ENCODE measurements at regions not wholly inside any gene's neighbourhood (a gene's known extent, or its start where the extent isn't known, plus 50 kb on each side); places are given as distances from the start of the nearest gene placed in this dataset.

GRCh38 chr2:118290411-118291250 is 202.4 kb downstream of the INSIG2 start:
- in situ Hi-C loops (cut with HindIII; ENCODE audit: low pct_ligation_motif_present, low sequenced_read_pairs) = no loop called here
- no peaks in the 10 kb centered on the region for H3K27me3 ChIP-seq (replicated peaks)
- no peak overlapping the region for H3K4me3 ChIP-seq (ENCODE audit: low read depth, low read length)
- DNase-seq = no peak
- TF ChIP-seq CTCF (IDR thresholded peaks at IDR 0.05; ENCODE audit: low read depth, low read length, missing control alignments) = no peak
- no peak overlapping the region for H3K27ac ChIP-seq
- H3K36me3 ChIP-seq (replicated peaks) = no peaks in the 10 kb centered on the region

- no peak for DNase-seq
- no peaks in the 10 kb centered on the region for H3K27me3 ChIP-seq (replicated peaks)
Observed at GRCh38 chr2:118279005-118279404, 190.7 kb downstream of the INSIG2 start.

GRCh38 chr2:118278046-118278445 is 189.8 kb downstream of the INSIG2 start:
- in situ Hi-C loops (cut with HindIII; ENCODE audit: low pct_ligation_motif_present, low sequenced_read_pairs) = no loop called here
- H3K27me3 ChIP-seq (replicated peaks) = no peaks in the 10 kb centered on the region
- no peaks in the 10 kb centered on the region for H3K36me3 ChIP-seq (replicated peaks)
- H3K4me3 ChIP-seq (ENCODE audit: low read depth, low read length) = no peak overlapping the region
- H3K27ac ChIP-seq = no peak overlapping the region
- no peak for DNase-seq
- no peak for TF ChIP-seq CTCF (IDR thresholded peaks at IDR 0.05; ENCODE audit: low read depth, low read length, missing control alignments)

More at GRCh38 chr2:118279005-118279404, 190.7 kb downstream of the INSIG2 start:
- in situ Hi-C loops (cut with HindIII; ENCODE audit: low pct_ligation_motif_present, low sequenced_read_pairs) = no loop called here
- Histone ChIP-seq H3K36me3 (replicated peaks) (no peaks in the 10 kb centered on the region), H3K4me3 (ENCODE audit: low read depth, low read length) (no peak overlapping the region), H3K27ac (no peak overlapping the region)
- TF ChIP-seq CTCF (IDR thresholded peaks at IDR 0.05; ENCODE audit: low read depth, low read length, missing control alignments) = no peak

GRCh38 chr2:118274841-118275510 is 186.7 kb downstream of the INSIG2 start:
- DNase-seq = no peak
- Histone ChIP-seq H3K36me3 (replicated peaks) (no peaks in the 10 kb centered on the region), H3K27me3 (replicated peaks) (no peaks in the 10 kb centered on the region), H3K27ac (no peak overlapping the region), H3K4me3 (ENCODE audit: low read depth, low read length) (no peak overlapping the region)
- in situ Hi-C loops (cut with HindIII; ENCODE audit: low pct_ligation_motif_present, low sequenced_read_pairs) = no loop called here
- no peak for TF ChIP-seq CTCF (IDR thresholded peaks at IDR 0.05; ENCODE audit: low read depth, low read length, missing control alignments)

- no peaks in the 10 kb centered on the region for H3K27me3 ChIP-seq (replicated peaks)
- in situ Hi-C loops (cut with HindIII; ENCODE audit: low pct_ligation_motif_present, low sequenced_read_pairs) = no loop called here
- no peak overlapping the region for H3K4me3 ChIP-seq (ENCODE audit: low read depth, low read length)
- no peak for DNase-seq
- no peak for TF ChIP-seq CTCF (IDR thresholded peaks at IDR 0.05; ENCODE audit: low read depth, low read length, missing control alignments)
- no peaks in the 10 kb centered on the region for H3K36me3 ChIP-seq (replicated peaks)
- no peak overlapping the region for H3K27ac ChIP-seq
Observed at GRCh38 chr2:118272391-118272790, 184.1 kb downstream of the INSIG2 start.
